ENCODE measurements at regions not wholly inside any gene's neighbourhood (a gene's known extent, or its start where the extent isn't known, plus 50 kb on each side); places are given as distances from the start of the nearest gene placed in this dataset.

GRCh38 chr11:45414088-45414487, 127.9 kb upstream of the SYT13 start:
- TF ChIP-seq POLR2AphosphoS5 (IDR thresholded peaks at IDR 0.05; ENCODE audit: low read depth, low read length) (no peak), POLR2A (IDR thresholded peaks at IDR 0.05; ENCODE audit: low read depth, low read length) (no peak), TAF1 (IDR thresholded peaks at IDR 0.05; ENCODE audit: borderline replicate concordance, low read depth, low read length) (no peak)

Data from GM12892 (cell line).